ENCODE measurements at regions not wholly inside any gene's neighbourhood (a gene's known extent, or its start where the extent isn't known, plus 50 kb on each side); places are given as distances from the start of the nearest gene placed in this dataset.

DNA sequence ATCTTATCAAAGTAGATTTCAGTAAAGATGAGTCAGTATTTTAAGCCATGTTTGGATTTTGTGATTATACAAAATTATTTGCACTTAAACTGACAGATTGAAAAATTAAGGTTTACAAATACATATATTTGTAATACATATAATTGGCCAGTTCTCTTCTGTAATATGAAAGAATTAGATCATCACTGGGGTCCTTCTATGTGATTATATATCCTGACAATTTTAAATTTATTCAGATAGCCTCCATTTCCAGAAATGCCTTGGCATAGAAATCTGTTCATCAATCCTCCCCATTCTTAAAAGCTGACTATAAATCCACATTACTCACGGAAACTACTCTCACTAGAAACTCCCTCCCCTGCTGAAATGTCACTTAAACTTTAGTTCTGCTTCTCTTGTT lies 280.4 kb upstream of the ANXA10 start:
- TF ChIP-seq FOXP2 (optimal IDR thresholded peaks at IDR 0.05; ENCODE audit: control extremely low read depth, extremely low read length, insufficient read depth) (no peak), EZH2 (IDR thresholded peaks at IDR 0.05) (no peak), POLR2AphosphoS5 (IDR thresholded peaks at IDR 0.05; ENCODE audit: borderline replicate concordance, low read depth, low read length) (no peak)
